ENCODE measurements at regions not wholly inside any gene's neighbourhood (a gene's known extent, or its start where the extent isn't known, plus 50 kb on each side); places are given as distances from the start of the nearest gene placed in this dataset.

GRCh38 chr5:2891781-2892180 lies 140.3 kb upstream of the IRX2 start:
- H3K4me1 ChIP-seq, result no peaks in the 10 kb centered on the region
- H3K27me3 ChIP-seq, result no peaks in the 10 kb centered on the region
- no peaks in the 10 kb centered on the region for H3K9me3 ChIP-seq
- WGBS, 2 donors, result 94 to 98% methylated on average over 3 of the region's 3 CpGs
- TF ChIP-seq CTCF (IDR thresholded peaks at IDR 0.05), result no peak
- no peak for DNase-seq
- H3K27ac ChIP-seq, result no peak overlapping the region
- ATAC-seq (ENCODE audit: low FRiP score in 2 of 2), result no peak
- H3K4me3 ChIP-seq, result no peak overlapping the region
- no peaks in the 10 kb centered on the region for H3K36me3 ChIP-seq

GRCh38 chr5:2890011-2890410 lies 138.5 kb upstream of the IRX2 start:
- no peaks in the 10 kb centered on the region for H3K27me3 ChIP-seq
- no peak overlapping the region for H3K27ac ChIP-seq
- 85 to 90% methylated on average over 12 to 14 of the region's 14 CpGs for WGBS, 2 donors
- TF ChIP-seq POLR2A (IDR thresholded peaks at IDR 0.05), result no peak
- no peaks in the 10 kb centered on the region for H3K36me3 ChIP-seq
- H3K9me3 ChIP-seq, result no peaks in the 10 kb centered on the region
- no peak for ATAC-seq (ENCODE audit: low FRiP score in 2 of 2)
- no peaks in the 10 kb centered on the region for H3K4me1 ChIP-seq
- no peak overlapping the region for H3K4me3 ChIP-seq
- DNase-seq, result no peak

- Histone ChIP-seq H3K9me3 (no peaks in the 10 kb centered on the region), H3K27me3 (no peaks in the 10 kb centered on the region), H3K4me1 (no peaks in the 10 kb centered on the region), H3K36me3 (no peaks in the 10 kb centered on the region), H3K4me3 (no peak overlapping the region), H3K27ac (no peak overlapping the region)
- 83 to 89% methylated on average over 3 to 5 of the region's 5 CpGs for WGBS, 2 donors
- TF ChIP-seq EP300 (IDR thresholded peaks at IDR 0.05), result no peak
- no peak for TF ChIP-seq POLR2A (IDR thresholded peaks at IDR 0.05)
- no peak for TF ChIP-seq CTCF (IDR thresholded peaks at IDR 0.05)
- TF ChIP-seq POLR2AphosphoS5 (IDR thresholded peaks at IDR 0.05), result no peak
- DNase-seq (no peak), ATAC-seq (ENCODE audit: low FRiP score in 2 of 2) (peak in 1 of 2 donors; percentile 3)
These were observed 137.1 kb upstream of the IRX2 start for GRCh38 chr5:2888520-2889060.

- DNase-seq (peak in 1 of 2 donors; percentile 52), ATAC-seq (ENCODE audit: low FRiP score in 2 of 2) (peak; percentile 28 to 34)
- TF ChIP-seq EP300 (IDR thresholded peaks at IDR 0.05), result no peak
- TF ChIP-seq POLR2AphosphoS5 (IDR thresholded peaks at IDR 0.05), result no peak
- no peak for TF ChIP-seq POLR2A (IDR thresholded peaks at IDR 0.05)
- TF ChIP-seq CTCF (IDR thresholded peaks at IDR 0.05), result no peak
- H3K36me3 ChIP-seq, result no peaks in the 10 kb centered on the region
- H3K27ac ChIP-seq, result no peak overlapping the region
- no peaks in the 10 kb centered on the region for H3K27me3 ChIP-seq
- no peaks in the 10 kb centered on the region for H3K9me3 ChIP-seq
- no peaks in the 10 kb centered on the region for H3K4me1 ChIP-seq
- H3K4me3 ChIP-seq, result no peak overlapping the region
- WGBS, 2 donors, result 67 to 82% methylated on average over 4 to 7 of the region's 7 CpGs
These were observed 136.2 kb upstream of the IRX2 start for GRCh38 chr5:2887481-2888348.

GRCh38 chr5:2886531-2886930 lies 135.1 kb upstream of the IRX2 start:
- no peak for DNase-seq
- no peak overlapping the region for H3K27ac ChIP-seq
- no peaks in the 10 kb centered on the region for H3K4me1 ChIP-seq
- ATAC-seq (ENCODE audit: low FRiP score in 2 of 2), result no peak
- H3K27me3 ChIP-seq, result no peaks in the 10 kb centered on the region
- no peak for TF ChIP-seq CTCF (IDR thresholded peaks at IDR 0.05)
- TF ChIP-seq EP300 (IDR thresholded peaks at IDR 0.05), result no peak
- no peak for TF ChIP-seq POLR2A (IDR thresholded peaks at IDR 0.05)
- no peak for TF ChIP-seq POLR2AphosphoS5 (IDR thresholded peaks at IDR 0.05)
- WGBS, 2 donors, result 67 to 70% methylated on average over 3 of the region's 3 CpGs
- no peaks in the 10 kb centered on the region for H3K9me3 ChIP-seq
- H3K36me3 ChIP-seq, result no peaks in the 10 kb centered on the region
- H3K4me3 ChIP-seq, result no peak overlapping the region
